Anterior cingulate cortex (tissue), 58 donors: ENCODE measurements at regions not wholly inside any gene's neighbourhood (a gene's known extent, or its start where the extent isn't known, plus 50 kb on each side); places are given as distances from the start of the nearest gene placed in this dataset.

Experiments
- DNase-seq, 58 donors: peaks; one replicate each; lab custom pipeline; 2025; lab: John Stamatoyannopoulos, UW

DNA sequence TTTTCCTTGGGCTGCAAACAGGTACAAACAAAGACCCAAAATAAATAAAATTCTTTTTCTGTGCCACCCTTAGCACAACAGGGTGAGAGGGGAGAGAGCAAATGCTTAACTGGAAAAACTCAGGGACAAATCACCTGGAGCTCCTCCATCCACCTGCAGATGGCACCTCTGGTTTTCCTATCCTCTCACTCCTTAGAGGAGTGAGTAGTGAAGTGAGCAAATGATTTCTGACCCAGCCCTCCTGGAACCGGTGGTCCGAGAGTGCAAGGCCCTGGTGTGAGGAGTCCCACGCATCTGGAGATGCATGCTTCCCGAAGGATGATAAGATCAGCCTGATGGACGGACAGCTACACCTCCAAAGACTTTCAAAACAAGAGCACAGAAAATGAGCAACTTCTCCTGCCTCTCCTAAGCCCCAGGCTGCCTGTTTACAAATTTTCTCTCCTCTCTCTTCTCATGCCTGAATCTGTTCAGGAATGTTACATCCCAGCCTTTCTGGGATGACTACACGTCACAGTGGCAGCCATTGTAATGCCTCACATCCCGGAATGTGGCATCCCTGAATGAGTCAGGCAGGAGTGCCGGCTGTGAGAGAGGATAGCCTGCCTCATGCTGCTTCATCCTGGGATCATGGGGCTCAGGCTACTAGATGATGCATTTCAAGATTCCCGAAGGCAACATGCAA is 86.4 kb downstream of the ADRB2 start:
- DNase-seq = peak in 3 of 58 donors; percentile 1 to 32 (median 24)

DNA sequence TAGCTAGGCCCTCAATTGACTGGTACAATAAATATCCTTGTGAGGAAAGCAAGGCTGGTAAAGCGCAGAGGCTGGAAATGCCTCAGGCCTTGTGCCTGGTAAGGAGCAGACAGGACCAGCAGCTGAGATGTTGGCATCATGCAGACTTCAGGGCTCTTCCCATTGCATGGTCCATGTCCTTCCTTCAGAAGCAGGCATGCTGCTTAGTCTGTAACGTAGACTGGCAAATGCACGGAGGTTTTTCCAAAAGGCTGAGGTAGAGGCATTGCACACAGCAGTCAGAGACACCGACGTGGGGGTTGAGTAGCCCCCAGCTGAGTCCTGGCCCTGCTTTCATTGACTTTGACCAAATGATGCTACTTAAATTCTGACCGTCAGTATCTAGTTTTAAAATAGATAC is 87.1 kb downstream of the ADRB2 start:
- no peak for DNase-seq

DNA sequence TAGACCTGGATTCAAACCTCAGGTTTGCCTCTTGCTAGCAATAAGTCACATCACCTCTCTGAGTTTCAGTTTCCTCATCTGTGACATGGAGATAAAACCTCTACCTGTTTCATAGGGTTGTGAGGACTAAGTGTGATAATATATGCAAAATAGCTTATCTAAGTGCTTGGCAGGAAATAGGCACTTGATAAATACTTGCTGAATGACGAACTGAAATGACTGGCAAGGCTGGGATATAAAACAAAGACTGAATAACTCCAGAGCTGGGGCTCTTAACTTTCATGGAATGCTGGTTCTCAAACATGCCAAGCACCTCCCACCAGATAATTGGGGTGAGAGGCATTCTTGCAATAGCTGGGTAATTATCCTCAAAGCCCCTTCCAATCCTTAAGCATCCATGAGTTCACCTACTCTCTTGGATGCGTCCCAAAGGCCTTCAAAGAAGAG is 87.6 kb downstream of the ADRB2 start:
- no peak for DNase-seq

DNA sequence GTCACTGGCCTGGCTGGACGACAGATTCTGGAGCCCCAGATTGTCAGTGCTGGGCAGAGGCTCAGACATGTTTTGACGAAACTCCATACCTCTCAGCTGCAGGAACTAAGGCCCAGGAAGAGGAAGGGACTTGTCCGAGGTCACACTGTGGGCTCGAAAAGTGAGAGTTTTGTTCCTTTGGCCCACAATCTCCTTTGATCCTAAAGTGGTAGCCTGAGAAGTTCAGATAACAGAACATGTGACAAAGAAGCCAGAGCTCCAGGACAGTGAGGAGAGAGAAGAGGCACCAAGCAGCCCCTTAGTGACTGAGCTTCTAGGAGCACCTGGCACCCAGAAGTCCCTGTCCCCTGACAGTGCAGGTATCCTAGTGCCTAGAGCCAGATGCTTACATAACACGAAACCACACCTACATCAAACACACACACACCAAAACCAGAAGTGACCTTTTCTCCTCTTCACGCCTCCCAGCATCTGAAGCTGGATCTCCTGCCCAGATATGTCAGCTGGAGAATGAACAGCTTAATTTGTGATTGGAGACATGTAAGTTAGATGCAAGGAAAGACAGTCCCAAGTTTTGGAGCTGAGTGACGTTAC is 88.9 kb downstream of the ADRB2 start:
- DNase-seq = no peak

DNA sequence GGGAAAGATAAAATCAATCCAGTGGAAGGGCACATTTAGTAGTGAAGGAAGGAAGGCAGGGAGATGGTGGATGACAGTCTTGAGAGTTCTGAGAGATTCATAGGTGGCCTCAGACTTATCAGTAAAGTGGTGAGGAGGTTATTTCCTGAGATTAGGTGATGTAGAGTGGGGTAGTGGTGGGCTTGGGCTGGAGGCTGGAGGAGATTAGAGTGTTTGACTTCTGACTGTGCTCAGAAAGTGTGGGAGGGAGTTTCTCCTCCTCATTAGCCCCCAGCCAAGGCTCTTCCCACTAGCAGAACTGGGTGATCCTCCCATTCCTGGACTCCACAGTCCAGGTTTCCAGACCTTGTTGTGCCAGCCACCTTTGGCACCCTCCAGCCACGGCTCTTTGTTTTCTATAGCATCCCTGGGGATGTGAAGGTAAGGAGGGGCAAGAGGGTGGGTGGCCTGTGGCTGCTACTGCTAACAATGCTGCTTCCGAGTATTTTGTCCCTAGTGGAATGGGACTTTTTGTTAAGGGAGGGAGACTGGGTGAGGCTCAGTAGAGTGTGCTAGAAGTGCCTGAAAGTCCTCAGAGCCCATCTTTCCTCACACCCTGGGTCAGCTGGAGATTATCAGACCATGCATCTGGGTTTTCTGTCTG is 94.4 kb downstream of the ADRB2 start:
- DNase-seq = no peak

DNA sequence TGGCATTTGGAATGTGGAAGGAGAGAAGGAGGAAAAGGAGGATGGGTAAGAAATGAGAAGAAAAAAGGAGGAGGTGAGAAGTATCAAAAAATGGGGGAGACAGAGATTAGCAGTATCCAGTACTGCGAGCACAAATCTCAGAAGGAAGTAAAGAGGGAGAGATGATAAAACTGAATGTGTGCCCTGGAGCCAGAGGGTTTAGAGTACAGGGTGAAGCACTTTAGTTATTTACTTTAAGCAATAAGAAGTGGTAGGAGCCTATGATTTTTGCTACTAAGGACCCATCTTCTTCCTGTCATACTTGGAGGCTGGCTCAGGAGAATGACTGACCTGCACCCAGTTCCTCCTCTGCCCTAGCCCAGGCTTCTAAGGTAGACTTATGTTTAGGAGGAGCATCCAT is 94.9 kb downstream of the ADRB2 start:
- DNase-seq = no peak

DNA sequence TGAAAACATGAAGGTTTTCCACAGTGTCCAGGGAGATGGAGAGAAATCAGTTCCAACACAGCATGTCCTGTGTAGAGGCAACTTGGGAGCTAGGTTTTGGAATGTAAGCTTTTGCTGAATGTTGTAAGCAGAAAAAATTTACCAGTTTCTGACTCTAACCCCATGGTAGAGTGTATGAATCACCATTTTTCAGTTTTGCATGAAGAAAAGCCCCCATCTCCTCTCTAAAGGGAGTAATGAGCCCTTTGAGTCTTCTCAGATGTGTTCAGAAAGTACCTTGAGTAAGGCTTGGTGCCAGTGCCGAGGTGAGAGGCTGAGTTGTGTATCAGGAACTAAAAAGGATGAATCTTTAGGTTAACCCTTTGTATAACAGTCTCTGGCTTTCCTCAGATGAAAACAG is 96.2 kb downstream of the ADRB2 start:
- no peak for DNase-seq

DNA sequence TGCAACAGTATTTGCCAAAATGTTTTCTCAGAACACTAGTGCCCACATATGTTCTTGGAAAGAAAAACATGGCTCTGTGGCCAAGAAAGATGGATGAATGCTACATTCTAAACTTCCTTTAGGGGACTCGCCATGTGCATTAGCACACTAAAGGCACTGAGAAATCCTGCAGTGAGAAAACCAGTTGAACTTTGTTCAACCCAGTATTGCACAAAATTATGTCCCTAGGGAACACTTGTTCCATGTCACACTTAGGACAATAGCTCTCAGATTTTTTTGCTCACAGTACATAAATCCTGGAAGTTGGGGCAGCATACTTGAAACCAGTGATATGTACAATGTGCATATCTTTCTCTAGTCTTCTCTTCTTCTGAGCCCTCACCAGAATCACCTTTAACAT is 96.6 kb downstream of the ADRB2 start:
- DNase-seq = no peak

DNA sequence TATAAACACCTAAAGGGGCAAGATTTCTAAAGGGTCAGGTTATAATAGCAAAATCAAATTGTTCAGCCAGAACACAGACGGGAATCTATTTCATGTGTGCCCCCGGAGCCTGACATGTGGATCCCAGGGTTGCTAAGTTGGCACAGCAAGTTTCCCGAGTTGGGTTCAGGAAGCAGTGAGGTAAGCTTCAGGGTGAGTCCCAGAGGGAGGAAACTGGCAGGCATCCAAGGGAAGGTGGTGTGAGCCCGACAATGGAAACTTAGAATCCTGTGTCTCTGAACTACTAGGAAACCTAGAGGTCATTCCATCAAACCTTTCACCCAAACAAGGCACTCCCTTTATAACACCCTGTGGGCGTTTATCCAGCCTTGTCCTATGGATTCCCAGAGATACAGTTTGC is 98.4 kb downstream of the ADRB2 start:
- no peak for DNase-seq

DNA sequence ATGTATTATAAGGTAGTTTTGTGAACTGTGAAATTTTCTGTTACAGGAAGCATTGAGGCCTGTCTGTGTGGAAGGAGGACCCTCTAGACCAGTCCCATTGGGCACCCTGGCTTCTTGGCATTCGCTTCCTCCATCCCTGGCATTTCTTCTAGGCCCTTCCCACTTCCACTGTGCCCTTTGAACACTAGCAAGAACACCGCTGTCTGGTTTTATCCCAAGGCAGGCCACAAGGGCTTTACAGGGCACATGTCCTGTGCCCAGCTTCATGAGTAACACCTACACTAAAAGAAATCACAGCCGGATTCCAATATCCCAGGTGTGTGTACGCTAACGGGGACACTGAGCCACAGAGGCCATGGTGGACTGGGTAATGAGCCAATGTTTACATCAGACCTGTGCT is 99.8 kb downstream of the ADRB2 start:
- DNase-seq = no peak

DNA sequence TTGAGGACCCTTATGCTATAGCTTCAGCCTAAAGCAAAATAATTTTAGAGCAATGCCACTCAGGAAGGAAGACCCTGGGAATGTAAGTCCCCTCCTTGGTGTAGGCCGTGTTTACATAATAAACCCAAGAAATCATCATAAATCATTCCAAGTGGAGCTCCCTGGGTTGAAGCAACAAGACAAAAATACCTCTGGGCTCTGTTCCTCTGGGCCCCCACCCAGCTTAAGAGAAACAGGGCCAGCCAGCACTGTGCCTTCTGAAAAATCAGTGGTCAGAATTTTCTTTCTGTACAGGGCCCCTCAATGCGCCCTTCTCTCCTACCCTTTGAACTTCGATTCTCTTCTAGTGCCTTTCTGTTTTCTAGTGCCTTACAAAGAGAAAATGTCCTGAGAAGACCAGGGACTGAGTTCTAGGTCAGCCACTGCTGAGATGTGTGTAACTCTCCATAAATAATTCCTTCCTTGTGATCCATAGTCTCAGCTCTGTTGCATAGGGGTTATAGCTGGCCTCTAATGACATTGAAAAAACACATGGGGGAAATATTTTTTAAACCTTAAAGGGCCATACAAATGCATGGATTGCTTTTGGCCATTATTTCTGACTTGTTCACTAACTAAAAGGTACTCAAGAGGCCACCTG is 101.0 kb downstream of the ADRB2 start:
- no peak for DNase-seq

DNA sequence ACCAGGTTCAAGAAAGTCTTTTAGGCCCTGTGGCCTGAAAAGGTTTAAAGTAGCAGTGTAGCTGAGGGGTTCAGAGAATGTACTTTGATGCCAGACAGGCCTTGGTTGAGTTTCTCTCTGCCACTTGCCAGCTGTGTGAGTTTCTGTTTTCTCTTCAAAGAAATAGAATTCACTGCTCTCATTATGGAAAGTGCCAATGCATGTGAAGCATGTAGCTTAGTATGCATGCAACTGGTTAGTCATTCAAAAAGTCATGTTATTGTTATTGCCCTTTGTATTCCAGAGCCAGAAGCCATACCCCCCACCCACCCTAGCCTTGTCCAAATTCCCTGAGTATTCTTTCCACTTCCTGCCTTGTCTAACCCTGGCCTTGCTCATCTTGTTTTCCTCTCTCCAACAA is 101.7 kb downstream of the ADRB2 start:
- no peak for DNase-seq

DNA sequence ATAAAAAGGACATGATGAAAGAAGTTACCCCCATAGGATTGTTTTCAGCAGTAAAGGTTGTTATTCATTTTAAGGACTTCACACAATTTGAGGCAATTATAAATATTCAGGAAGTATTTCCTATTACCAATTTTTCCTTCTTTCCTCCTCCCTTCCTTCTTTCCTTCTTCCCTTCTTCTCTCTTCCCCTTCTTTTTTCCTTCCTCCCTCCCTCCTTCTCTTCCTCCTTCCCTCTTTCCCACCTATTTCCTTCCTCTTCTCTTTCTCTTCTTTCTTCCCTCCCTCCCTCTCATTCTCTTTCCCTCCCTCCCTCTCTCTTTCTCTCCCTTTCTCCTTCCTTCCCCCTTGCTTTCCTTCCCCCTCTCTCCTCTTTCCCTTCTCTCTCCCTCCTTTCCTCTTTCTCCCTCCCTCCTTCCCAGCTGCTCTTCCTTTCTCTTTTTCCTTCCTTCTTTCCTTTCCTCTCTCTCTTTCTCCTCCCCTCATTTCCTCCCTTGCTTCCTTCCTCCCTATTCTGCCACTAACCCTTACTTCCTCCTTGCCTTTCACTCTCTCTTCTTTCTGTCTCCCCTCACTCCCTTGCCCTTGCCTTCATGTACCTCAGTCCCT is 105.1 kb downstream of the ADRB2 start:
- no peak for DNase-seq

DNA sequence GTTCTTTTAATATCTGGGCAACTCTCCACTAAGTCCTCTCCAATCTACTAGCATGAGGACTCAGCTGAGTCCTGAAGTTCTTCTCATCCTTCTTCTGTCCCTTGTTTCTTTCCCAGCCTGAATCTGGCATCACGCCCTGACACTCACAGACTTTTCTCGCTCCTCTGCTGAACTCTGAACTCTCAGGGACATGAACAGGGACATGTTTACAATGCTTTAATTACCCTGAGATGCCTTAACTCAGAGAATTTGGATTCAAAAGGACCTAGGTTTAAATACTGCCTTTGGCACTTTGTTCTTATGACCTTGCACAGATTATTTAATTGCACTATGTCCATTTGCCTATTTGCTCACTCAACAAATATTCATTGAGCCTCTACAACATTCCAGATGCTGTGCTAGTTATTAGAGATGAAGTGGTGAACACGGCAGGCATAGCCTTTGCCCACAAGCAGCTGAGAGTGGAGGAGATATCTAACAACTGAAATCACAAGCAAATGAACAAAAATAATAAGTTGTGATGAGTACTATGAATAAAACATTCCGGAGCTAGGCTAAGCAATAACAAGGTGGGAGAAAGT is 106.0 kb downstream of the ADRB2 start:
- no peak for DNase-seq

DNA sequence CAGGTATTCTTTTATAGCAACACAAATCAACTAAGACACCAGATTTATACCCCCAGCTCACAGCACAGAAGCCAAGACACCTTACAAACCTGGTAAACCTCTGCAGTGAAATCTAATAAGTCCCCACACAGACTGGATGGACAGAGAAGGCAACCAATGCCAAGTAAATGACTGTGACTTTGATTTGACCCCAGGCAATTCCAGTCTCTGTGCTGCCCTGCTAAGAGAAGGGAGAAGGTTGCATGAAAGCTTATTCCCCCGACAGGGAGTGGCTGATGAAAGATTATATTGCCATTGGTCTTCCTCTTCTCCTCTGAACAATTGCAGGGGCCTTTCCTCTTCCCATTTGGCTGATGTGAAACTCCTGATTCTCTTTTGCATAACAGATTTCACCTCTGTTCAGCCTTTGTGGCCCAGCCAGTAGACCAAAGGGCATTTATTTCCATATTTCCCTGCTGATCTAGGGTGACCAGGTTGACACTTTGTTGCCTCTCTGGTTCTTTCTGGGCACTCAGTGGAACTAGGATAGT is 107.6 kb downstream of the ADRB2 start:
- no peak for DNase-seq

DNA sequence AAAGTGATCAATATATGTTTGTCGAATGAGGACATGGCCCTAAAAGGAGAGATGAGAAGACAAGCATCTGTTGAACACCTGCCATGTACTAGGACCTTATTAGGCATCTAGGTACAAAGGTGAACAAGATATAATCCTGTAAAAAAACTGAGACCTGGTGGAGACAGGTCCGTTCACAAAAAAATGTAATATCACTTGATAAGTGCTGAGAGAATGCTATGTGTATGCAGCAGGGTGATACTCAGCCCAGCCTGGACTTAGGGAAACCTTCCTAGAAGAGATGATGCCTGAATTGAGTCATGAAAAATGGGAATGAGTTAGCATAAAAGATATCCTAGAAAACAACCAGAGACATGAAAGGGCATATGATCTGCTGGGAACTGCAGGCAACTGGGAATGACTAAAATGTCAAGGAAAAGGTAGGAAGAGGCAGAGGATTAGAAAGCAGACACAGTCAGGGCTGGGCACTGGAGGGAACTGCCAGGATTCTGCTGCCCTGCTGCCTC is 108.5 kb downstream of the ADRB2 start:
- DNase-seq = no peak

DNA sequence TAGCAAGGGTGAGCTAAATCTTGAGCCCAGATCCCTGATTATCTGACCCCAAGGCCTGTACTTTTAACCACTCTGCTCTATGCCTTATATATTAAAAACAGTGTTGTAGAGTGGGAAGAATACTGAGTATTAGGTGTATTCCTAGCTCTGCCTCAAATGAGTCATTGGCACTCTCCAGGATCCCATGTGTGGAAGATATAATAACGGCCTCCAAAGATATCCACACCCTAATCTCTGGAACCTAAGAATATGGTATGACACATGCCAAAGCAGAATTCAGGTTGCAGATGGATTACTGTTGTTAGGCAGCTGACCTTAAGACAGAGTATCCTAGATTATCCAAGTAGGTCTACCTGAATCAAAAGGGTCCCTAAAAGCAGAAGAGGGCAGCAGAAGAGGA is 110.8 kb downstream of the ADRB2 start:
- no peak for DNase-seq

DNA sequence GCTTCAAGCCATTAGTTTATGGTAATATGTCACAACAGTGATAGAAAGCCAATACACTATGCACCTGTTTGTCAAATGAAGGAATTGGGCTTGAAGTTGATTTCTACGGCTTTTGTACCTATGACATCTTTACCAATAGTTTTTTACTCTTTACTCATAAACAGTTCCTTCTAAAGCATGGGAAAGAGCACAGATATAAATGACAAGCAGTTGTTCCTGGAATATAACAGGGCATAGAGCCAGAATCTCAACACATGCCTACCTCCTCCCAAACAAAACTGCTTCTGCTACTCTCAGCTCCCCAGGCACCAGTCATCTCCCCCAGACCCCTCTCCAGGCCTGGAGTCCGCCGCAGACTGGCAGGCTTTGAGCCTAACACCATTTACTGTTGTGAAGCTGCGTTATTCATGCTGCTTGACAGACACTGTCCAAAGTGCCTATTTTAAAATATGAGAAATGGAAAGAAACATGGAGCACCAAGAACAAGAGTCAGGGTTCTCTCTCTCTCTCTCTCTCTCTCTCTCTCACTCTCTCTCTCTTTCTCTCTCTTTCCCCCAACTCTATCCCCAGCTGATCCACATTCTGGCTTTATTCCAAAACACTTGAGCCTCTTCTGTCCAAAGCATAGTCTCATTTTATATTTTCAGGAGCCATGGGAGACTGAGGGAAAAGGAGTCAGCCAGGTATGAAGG is 111.6 kb downstream of the ADRB2 start:
- DNase-seq = no peak

DNA sequence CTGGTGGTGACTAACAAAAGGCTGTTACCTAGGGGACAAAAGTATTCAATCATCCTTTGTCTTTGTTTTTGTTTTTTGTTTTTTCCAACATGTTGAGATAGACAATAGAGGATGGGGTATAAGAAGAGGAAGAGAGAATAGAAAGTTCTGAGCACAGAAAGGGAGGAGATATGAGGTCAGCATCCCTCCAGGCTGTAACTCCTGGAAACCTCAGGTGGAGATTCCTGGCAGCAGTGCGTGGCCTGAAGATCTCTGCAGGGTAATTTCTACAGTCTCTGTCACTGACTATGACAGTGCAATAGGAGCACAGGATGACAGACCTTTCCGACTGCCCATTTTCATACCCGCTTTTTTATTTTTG is 112.1 kb downstream of the ADRB2 start:
- DNase-seq = no peak

DNA sequence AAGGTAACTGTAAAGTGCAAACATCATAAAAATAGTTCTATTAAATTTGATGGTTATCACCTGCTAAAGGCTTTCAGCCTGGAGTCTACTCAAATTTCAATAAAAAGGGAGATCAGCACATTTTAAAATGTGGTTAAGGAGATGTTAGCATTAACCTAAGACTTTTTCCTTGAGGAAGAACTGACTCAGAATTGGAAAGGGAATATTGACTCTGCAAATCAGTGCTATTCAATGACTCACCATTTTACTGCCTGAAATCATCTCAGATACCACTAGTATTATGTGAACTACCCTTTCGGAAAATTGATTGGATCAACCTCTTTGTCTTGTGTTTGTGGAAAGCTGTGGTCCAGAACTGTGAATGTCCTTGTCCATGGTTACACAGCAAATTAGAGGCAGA is 113.3 kb downstream of the ADRB2 start:
- DNase-seq = no peak
